Skeletal muscle tissue (tissue), 3 donors: ENCODE measurements at regions not wholly inside any gene's neighbourhood (a gene's known extent, or its start where the extent isn't known, plus 50 kb on each side); places are given as distances from the start of the nearest gene placed in this dataset.

Source experiments
- H3K27ac ChIP-seq: one replicate; pipeline ENCODE4 v1.7.0; 2013; ENCODE audit warnings: mild to moderate bottlenecking, low read depth, low read length, inconsistent platforms
- H3K27me3 ChIP-seq, 3 donors: one replicate each; pipeline ENCODE4 v1.7.0; 2013; ENCODE audit warnings: low read length in 3 of 3; ENCODE audit not compliant: control insufficient read depth in 3 of 3, insufficient read depth in 3 of 3
- H3K36me3 ChIP-seq, 3 donors: one replicate each; pipeline ENCODE4 v1.7.0; 2013; ENCODE audit warnings: low read length in 3 of 3; ENCODE audit not compliant: control insufficient read depth in 3 of 3, insufficient read depth in 3 of 3
- H3K4me1 ChIP-seq, 3 donors: one replicate each; pipeline ENCODE4 v1.7.0; 2013; ENCODE audit warnings: low read length in 3 of 3, mild to moderate bottlenecking in 3 of 3; ENCODE audit not compliant: control insufficient read depth in 3 of 3, insufficient read depth in 3 of 3
- H3K4me3 ChIP-seq, 3 donors: one replicate each; pipeline ENCODE4 v1.7.0; 2013; ENCODE audit warnings: low read length in 3 of 3
- H3K9ac ChIP-seq, 3 donors: one replicate each; pipeline ENCODE4 v1.7.0; 2013; ENCODE audit warnings: low read length in 3 of 3, mild to moderate bottlenecking in 3 of 3, moderate library complexity in 2 of 3, low read depth in 1 of 3
- H3K9me3 ChIP-seq, 3 donors: one replicate each; pipeline ENCODE4 v1.7.0; 2013; ENCODE audit warnings: low read length in 3 of 3; ENCODE audit not compliant: control insufficient read depth in 3 of 3
- donor health status: Osteomylitis.

DNA sequence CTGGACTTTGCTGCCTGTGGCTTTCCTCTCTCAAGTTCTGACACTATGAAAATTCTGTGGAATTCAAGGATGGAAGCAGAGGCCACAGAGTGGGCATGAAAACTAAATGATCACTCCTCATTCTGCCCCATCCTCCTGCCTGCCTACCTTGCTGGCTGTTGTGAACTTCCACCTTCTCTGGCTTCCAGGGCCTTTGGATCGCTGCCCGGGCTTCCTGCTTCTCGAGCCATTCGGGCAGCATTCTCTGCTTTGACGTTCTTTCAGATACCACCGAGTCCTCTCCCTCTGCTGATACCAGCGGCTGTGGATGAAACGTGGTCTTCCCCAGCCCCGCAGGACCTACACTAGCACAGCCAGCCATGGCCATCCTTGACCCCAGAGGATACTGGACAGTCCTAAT is 327.7 kb upstream of the SLC14A2 start:
- Histone ChIP-seq H3K4me3 (no peak overlapping the region), H3K9ac (no peak overlapping the region), H3K27me3 (no peaks in the 10 kb centered on the region), H3K9me3 (no peaks in the 10 kb centered on the region), H3K4me1 (peaks cover 0 to 6% (median 0%) of the 10 kb centered on the region in 3 donors), H3K36me3 (no peaks in the 10 kb centered on the region), H3K27ac (no peak overlapping the region)

DNA sequence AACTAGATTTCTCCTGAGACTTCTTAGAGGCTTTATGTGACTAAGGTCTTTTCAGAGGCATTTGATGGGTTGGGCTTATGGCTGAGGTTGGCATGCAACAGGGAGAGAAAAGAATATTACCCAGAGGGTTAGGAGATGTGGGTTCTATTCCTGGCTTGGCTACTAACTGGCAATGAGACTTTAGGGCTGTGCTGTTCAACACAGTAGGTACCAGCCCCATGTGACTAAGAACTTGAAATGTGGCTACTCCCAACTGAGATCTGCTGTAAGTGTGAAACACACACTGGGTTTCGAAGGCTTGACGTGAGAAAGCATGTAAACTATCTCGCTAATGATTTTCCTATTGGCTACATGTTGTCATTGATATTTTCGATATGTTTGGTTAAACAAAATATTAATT is 324.9 kb upstream of the SLC14A2 start:
- H3K27me3 ChIP-seq = no peaks in the 10 kb centered on the region
- H3K9ac ChIP-seq = no peak overlapping the region
- H3K36me3 ChIP-seq = no peaks in the 10 kb centered on the region
- H3K9me3 ChIP-seq = no peaks in the 10 kb centered on the region
- H3K27ac ChIP-seq = no peak overlapping the region
- H3K4me1 ChIP-seq = peaks cover 0 to 6% (median 0%) of the 10 kb centered on the region in 3 donors
- no peak overlapping the region for H3K4me3 ChIP-seq

DNA sequence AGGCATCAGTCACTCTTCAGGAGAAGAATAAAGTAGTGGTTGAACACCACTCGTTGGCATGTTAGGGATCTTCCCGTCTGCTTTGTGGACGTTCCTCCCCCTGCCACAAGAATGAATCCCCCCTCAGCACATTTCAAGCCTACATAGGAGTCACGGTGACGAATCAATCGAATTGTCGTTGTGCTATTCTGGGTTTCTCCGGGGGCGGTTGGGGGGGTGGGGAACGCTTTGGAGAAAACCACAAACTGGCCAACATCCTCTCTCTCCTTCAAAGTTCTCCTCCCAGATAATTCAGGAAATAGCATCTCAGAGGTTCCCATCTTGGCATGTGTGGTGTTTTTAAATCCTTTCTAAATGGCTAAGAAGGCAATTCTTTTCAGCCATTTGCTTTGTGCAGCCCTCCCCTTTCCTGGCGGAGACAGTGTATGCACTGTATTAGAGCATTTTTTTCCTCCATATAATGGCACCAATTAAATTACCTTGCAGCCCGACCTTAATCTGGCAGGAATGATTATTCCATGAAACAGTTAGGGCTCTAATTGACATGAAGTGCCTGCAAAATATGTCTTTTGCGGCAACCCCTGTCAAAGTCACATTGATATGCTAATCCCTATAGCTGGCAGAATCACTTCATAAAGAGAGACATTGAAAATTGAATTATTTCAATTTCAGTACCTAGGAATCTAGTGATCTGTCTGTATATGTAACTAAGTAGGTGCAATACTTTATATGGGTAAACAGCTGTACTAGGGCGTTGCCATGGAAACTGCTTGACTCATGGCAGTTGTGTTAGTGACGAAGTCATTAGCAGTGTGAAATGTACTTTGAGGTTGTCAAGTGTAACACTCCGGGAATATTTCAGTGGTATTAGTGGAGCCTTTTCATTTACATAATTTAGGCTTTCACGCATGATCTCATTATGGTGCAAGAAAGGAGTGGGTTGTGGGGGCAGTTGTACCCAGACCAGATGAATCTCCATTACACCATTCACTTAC is 323.4 kb upstream of the SLC14A2 start:
- Histone ChIP-seq H3K27ac (no peak overlapping the region), H3K4me1 (peaks cover 0 to 6% (median 0%) of the 10 kb centered on the region in 3 donors), H3K36me3 (no peaks in the 10 kb centered on the region), H3K4me3 (no peak overlapping the region), H3K9ac (no peak overlapping the region), H3K9me3 (no peaks in the 10 kb centered on the region), H3K27me3 (no peaks in the 10 kb centered on the region)

DNA sequence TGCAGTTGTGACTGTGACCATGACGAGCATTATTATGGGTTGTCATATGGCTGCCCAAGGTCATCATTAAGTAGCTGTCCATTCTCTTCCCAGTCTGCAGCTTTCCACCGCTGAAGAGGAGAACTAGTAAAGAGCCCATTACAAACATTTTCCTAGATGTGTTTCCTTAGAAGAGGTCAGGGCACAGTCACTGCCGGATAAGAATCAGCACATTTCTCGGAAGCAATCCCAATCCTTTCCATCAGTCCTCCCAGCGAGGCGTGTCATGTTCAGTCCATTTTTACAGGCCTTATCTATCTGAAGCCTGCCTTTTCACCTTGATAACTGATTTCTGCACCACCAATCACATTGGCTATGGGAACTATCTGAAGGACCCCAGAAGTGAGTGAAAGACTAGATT is 319.9 kb upstream of the SLC14A2 start:
- Histone ChIP-seq H3K4me3 (no peak overlapping the region), H3K27me3 (no peaks in the 10 kb centered on the region), H3K9ac (no peak overlapping the region), H3K4me1 (peaks cover 0 to 6% (median 0%) of the 10 kb centered on the region in 3 donors), H3K36me3 (no peaks in the 10 kb centered on the region), H3K27ac (no peak overlapping the region), H3K9me3 (no peaks in the 10 kb centered on the region)

DNA sequence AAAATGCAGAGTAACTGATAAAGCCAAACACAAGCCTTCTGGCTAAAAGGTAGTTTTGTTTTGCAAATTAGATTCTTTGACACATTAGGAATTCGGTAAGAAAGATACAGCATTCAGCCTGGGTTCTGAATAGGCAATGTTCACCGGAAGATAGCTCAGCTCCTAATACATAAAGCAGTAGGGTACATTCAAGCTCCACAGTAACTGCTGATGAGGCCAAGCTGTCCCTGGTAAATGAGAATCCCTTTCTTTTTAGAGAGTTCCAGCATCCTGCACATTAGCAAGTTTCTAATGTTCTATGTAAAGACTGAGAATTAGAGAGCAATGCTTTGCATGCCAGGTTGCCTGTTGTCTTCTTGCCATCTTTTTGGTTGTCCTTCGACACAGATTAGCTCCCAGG is 316.3 kb upstream of the SLC14A2 start:
- Histone ChIP-seq H3K9ac (no peak overlapping the region), H3K9me3 (no peaks in the 10 kb centered on the region), H3K4me1 (no peaks in the 10 kb centered on the region), H3K27me3 (no peaks in the 10 kb centered on the region), H3K4me3 (no peak overlapping the region), H3K36me3 (no peaks in the 10 kb centered on the region), H3K27ac (no peak overlapping the region)

DNA sequence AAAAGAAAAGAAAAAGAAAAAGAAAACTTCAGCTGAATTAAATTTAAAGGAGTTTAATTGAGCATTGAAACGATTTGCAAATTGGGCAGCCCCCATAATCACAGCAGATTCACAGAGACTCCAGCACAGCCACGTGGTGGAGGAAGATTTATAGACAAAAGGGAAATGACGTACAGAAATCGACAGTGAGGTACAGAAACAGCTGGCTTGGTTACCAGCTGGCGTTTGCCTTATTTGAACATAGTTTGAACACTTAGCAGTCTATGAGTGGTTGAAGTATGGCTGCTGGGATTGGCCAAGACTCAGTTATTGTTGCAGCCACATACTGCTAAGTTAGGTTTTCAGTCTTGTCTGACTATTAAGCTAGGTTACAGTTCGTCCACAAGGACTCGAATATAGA is 312.2 kb upstream of the SLC14A2 start:
- Histone ChIP-seq H3K27ac (no peak overlapping the region), H3K4me3 (no peak overlapping the region), H3K27me3 (no peaks in the 10 kb centered on the region), H3K36me3 (no peaks in the 10 kb centered on the region), H3K9ac (no peak overlapping the region), H3K4me1 (no peaks in the 10 kb centered on the region), H3K9me3 (no peaks in the 10 kb centered on the region)

DNA sequence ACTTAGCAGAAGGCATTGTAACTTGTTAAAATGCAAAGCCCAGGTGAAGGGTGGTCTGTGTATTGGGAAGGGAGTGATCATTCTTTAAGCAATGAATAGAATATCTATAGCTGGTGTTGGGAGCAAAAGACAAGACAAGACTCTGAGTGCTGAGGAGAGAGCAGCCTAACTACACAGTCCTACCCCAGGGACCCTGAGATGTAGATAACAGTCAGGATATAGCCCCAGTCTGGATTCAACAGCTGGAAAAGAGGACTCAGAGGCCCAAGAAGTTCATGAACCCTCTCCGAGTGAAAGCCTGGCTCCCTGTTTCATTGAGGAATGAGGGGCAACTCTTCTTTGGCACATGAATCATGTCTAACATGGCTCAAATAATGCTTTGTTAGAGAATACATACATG is 310.7 kb upstream of the SLC14A2 start:
- Histone ChIP-seq H3K9me3 (no peaks in the 10 kb centered on the region), H3K4me3 (no peak overlapping the region), H3K36me3 (no peaks in the 10 kb centered on the region), H3K4me1 (no peaks in the 10 kb centered on the region), H3K27ac (no peak overlapping the region), H3K9ac (no peak overlapping the region), H3K27me3 (no peaks in the 10 kb centered on the region)

DNA sequence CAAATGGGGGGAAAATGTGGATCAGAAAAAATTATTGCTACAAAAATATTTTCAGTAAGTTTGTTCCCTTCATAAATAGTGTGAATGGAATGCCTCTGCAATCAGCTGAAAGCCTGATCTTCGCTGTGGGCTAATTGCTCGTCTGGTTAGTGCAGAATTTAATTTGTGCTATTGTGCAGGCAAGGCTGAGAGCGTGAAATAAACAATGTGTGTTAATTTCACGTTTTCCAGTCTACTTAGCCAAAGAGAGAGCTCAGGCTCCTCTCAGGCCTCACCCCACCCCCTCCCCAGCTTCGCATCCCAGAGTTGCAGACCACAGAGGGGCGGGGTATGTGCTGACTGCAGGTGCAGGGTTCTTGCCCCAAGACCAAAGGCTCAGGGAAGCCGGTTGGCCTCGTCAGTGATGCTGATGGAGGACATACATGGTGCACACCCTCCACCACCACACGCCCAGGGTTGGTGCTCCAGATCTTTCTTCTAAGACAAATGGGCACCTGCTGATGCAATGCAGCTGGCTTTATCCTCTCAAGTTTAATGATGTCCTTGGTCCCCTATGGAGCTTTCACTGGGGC is 302.6 kb upstream of the SLC14A2 start:
- Histone ChIP-seq H3K27ac (no peak overlapping the region), H3K4me1 (no peaks in the 10 kb centered on the region), H3K9me3 (no peaks in the 10 kb centered on the region), H3K27me3 (no peaks in the 10 kb centered on the region), H3K4me3 (no peak overlapping the region), H3K36me3 (no peaks in the 10 kb centered on the region), H3K9ac (no peak overlapping the region)

DNA sequence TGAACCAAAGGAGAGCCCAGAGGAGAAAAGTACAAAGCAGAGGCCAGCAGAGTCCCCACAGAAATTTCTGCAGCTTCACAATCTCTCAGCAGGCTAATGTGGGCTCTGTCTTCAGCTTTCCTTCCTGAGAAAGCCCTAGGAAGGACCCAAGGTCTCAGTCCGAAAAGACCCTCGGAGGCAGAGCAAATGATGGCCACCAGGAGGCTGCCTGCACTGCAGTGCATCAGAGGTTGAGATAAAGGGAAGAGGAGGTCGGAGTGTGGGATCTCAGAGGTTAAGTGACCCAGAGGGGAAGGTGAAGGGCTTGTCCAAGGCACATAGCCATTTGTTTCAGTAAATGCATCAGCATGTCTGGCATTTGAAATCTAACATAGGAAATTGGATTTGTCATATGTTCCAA is 299.1 kb upstream of the SLC14A2 start:
- Histone ChIP-seq H3K36me3 (no peaks in the 10 kb centered on the region), H3K4me3 (no peak overlapping the region), H3K9me3 (no peaks in the 10 kb centered on the region), H3K4me1 (peaks cover 9 to 15% (median 11%) of the 10 kb centered on the region in 3 donors), H3K9ac (no peak overlapping the region), H3K27ac (no peak overlapping the region), H3K27me3 (no peaks in the 10 kb centered on the region)

DNA sequence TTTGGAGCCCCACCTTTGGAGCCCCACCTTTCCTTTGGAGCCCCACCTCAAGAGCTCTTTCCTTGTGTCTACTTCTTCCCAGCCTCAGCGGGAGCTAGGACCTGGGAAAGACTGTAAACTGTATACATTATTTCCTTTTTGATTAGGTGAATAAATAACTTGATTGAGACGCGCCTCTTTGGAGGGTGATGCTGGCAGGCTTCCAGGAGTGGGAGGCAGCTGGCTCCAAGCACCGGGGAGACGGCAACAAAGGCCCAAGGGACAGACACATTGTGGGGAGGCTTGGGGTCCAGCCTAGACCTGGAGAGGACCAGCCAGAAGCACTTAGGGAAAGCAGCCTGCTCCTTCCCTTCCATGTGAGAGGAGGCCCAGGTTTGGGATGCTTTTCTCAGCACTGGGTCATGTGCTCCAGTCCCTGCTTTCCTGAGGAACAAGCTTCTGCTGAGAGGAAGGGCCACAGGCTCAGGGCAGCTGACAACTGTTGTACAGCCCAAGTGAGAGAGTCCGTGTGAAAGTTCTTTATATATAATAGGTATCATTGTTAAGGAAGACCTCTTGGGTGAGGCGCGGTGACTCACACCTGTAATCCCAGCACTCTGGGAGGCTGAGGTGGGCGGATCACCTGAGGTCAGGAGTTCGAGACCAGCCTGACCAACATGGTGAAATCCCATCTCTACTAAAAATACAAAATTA is 297.2 kb upstream of the SLC14A2 start:
- H3K9me3 ChIP-seq = no peaks in the 10 kb centered on the region
- no peak overlapping the region for H3K9ac ChIP-seq
- no peak overlapping the region for H3K4me3 ChIP-seq

More for the DNA sequence above, 297.2 kb upstream of the SLC14A2 start:
- Histone ChIP-seq H3K27me3 (no peaks in the 10 kb centered on the region), H3K4me1 (peaks cover 23 to 33% (median 25%) of the 10 kb centered on the region in 3 donors), H3K27ac (no peak overlapping the region), H3K36me3 (no peaks in the 10 kb centered on the region)
